HCT116 (cell line): ENCODE measurements at regions not wholly inside any gene's neighbourhood (a gene's known extent, or its start where the extent isn't known, plus 50 kb on each side); places are given as distances from the start of the nearest gene placed in this dataset.

Experiments
- CTCF ChIP-seq, 3 experiments: fragments of 200-600 bp in 1 of 3; sonication (generic) in 1 of 3; IDR thresholded peaks in 2 of 3; conservative IDR thresholded peaks in 1 of 3; 2 replicates each; pipeline ENCODE4 v1.5.1; 2012 to 2017; ENCODE audit warnings: low read depth in 2 of 3, low read length in 2 of 3, antibody characterized with exemption in 1 of 3, borderline replicate concordance in 1 of 3, control low read depth in 1 of 3, mild to moderate bottlenecking in 1 of 3, mixed read lengths in 1 of 3, mixed run types in 1 of 3, moderate library complexity in 1 of 3; ENCODE audit not compliant: insufficient read depth in 1 of 3
- EZH2 ChIP-seq: fragments of 200-600 bp; sonication (generic); IDR thresholded peaks from 2 replicates; pipeline ENCODE4 v1.6.1; 2017; ENCODE audit warnings: antibody characterized with exemption, mixed run types
- EZH2phosphoT487 ChIP-seq: fragments of 200-600 bp; IDR thresholded peaks from 2 replicates; pipeline ENCODE4 v1.6.1; 2018; ENCODE audit warnings: antibody characterized with exemption, borderline replicate concordance
- POLR2A ChIP-seq: IDR thresholded peaks from 2 replicates; pipeline ENCODE4 v1.7.0; 2011; ENCODE audit warnings: borderline replicate concordance; ENCODE audit not compliant: insufficient read depth, insufficient read length; ENCODE audit errors: extremely low read depth
- SRF ChIP-seq: IDR thresholded peaks from 2 replicates; pipeline ENCODE4 v1.6.1; 2012; ENCODE audit warnings: low read depth
- YY1 ChIP-seq: IDR thresholded peaks from 2 replicates; pipeline ENCODE4 v1.6.1; 2011; ENCODE audit warnings: low read length, low read depth, moderate library complexity, mild to moderate bottlenecking; ENCODE audit not compliant: insufficient replicate concordance; ENCODE audit errors: extremely low read depth
- ZFX ChIP-seq: fragments of 450-650 bp; IDR thresholded peaks from 2 replicates; pipeline ENCODE4 v1.6.1; 2017
- ZNF274 ChIP-seq: fragments of 200-500 bp; sonication (Bioruptor generic); IDR thresholded peaks from 2 replicates; pipeline ENCODE4 v1.6.1; 2014; ENCODE audit warnings: mild to moderate bottlenecking, low read depth, low read length, inconsistent platforms

GRCh38 chr5:175047048-175047447 lies 322.7 kb downstream of the MSX2 start:
- no peak for TF ChIP-seq CTCF (IDR thresholded peaks at IDR 0.05 in 2 of 3, conservative IDR thresholded peaks at IDR 0.05 in 1 of 3; ENCODE audit: borderline replicate concordance in 1 of 3, insufficient read depth in 1 of 3, low read depth in 2 of 3, low read length in 2 of 3)
- TF ChIP-seq EZH2: no peak
- no peak for TF ChIP-seq ZNF274
- TF ChIP-seq ZFX: no peak
- no peak for TF ChIP-seq YY1
- no peak for TF ChIP-seq POLR2A
- no peak for TF ChIP-seq EZH2phosphoT487
- no peak for TF ChIP-seq SRF
